Central memory CD8-positive, alpha-beta T cell (primary cell): ENCODE measurements at regions not wholly inside any gene's neighbourhood (a gene's known extent, or its start where the extent isn't known, plus 50 kb on each side); places are given as distances from the start of the nearest gene placed in this dataset.

ENCODE experiments used
- ATAC-seq: fragments of 150-1000 bp; cut with Tn5 transposase; replicated peaks from 2 replicates; pipeline ENCODE4 v1.10.0; 2022; ENCODE audit warnings: mild to moderate bottlenecking, moderate FRiP score, moderate number of reproducible peaks; ENCODE audit not compliant: poor library complexity, severe bottlenecking; ENCODE audit errors: extremely low read depth
- DNase-seq, 2 donors: peaks; one replicate each; pipeline ENCODE4 v3.0.0; 2021; ENCODE audit warnings: low spot score in 2 of 2
- H3K27ac Mint-ChIP-seq: one replicate; pipeline ENCODE4 v1.8.0; 2022; ENCODE audit warnings: low read depth, mild to moderate bottlenecking, moderate library complexity, mixed read lengths
- H3K27me3 Mint-ChIP-seq: one replicate; pipeline ENCODE4 v1.8.0; 2022; ENCODE audit warnings: mixed read lengths
- H3K36me3 Mint-ChIP-seq: one replicate; pipeline ENCODE4 v1.8.0; 2022; ENCODE audit warnings: mild to moderate bottlenecking, moderate library complexity, mixed read lengths; ENCODE audit not compliant: insufficient read depth
- H3K4me1 Mint-ChIP-seq: one replicate; pipeline ENCODE4 v1.8.0; 2022; ENCODE audit warnings: mixed read lengths
- H3K4me3 Mint-ChIP-seq: one replicate; pipeline ENCODE4 v1.8.0; 2022; ENCODE audit warnings: mild to moderate bottlenecking, moderate library complexity, mixed read lengths
- H3K9me3 Mint-ChIP-seq: one replicate; pipeline ENCODE4 v1.8.0; 2022; ENCODE audit warnings: mixed read lengths

DNA sequence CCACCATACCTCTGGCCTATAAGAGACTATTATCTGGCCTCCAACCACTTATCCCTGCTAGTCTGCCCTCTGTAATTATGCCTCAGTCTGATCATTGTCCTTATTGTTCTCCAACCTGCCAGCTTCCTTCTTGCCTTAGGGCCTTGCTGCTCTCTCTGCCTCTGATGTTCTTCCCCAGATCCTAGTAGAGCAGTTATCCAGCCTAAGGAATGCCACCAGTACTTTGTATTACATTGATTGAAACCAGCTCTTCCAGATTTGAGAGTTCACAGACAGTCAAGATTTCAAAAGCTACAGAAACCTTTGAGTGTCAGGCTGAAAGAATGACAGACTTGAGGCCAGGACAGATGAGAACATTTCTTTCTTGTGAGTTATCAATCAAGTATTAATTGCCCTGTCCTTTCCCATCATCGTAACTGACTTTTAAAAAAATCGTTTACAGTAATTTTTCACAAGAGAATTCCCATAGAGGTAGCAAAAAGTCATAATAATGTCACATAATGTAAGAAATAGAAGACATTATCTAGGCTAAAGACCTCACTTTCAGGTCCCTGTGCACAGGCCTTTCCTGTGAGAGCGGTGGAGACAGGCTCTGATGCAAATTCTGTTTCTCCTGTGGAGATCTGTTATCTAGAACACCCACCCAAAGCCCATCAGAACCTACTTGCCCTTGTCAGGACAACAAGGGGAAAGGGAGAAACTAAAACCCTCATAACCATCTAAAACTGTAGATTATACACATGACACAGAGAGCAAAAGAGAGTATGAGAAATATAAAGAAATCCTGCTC, 64.1 kb upstream of the GUCY1A1 start:
- no peaks in the 10 kb centered on the region for H3K36me3 Mint-ChIP-seq
- no peaks in the 10 kb centered on the region for H3K9me3 Mint-ChIP-seq
- DNase-seq = no peak
- H3K27ac Mint-ChIP-seq = no peak overlapping the region
- no peaks in the 10 kb centered on the region for H3K27me3 Mint-ChIP-seq
- no peaks in the 10 kb centered on the region for H3K4me1 Mint-ChIP-seq
- no peak overlapping the region for H3K4me3 Mint-ChIP-seq
- ATAC-seq = no peak

DNA sequence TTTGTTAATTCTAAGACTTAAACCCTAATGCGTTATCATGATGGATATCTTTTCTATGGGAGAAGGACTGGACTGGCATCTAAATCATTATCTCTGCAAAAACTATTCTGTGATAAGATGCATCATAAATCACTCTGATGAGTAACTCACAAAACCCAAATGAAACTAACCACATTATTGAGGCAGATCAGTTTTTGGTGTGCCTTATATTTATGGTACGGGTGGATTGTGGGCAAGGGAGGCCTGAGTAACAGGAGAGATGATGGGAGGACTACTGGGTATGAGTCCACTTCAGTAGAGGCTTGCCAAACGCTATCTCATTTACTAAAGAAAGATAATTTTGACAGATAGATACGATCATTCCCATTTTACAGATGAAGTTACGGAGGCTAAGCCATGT, 66.4 kb upstream of the GUCY1A1 start:
- Mint-ChIP-seq H3K27ac (no peak overlapping the region), H3K4me3 (no peak overlapping the region), H3K4me1 (no peaks in the 10 kb centered on the region), H3K36me3 (no peaks in the 10 kb centered on the region), H3K27me3 (no peaks in the 10 kb centered on the region), H3K9me3 (no peaks in the 10 kb centered on the region)
- DNase-seq = no peak
- no peak for ATAC-seq

GRCh38 chr4:155599596-155599995, 67.1 kb upstream of the GUCY1A1 start:
- no peak overlapping the region for H3K27ac Mint-ChIP-seq
- DNase-seq (no peak), ATAC-seq (no peak)
- H3K9me3 Mint-ChIP-seq = no peaks in the 10 kb centered on the region
- no peaks in the 10 kb centered on the region for H3K27me3 Mint-ChIP-seq
- H3K36me3 Mint-ChIP-seq = no peaks in the 10 kb centered on the region
- H3K4me1 Mint-ChIP-seq = no peaks in the 10 kb centered on the region
- H3K4me3 Mint-ChIP-seq = no peak overlapping the region

DNA sequence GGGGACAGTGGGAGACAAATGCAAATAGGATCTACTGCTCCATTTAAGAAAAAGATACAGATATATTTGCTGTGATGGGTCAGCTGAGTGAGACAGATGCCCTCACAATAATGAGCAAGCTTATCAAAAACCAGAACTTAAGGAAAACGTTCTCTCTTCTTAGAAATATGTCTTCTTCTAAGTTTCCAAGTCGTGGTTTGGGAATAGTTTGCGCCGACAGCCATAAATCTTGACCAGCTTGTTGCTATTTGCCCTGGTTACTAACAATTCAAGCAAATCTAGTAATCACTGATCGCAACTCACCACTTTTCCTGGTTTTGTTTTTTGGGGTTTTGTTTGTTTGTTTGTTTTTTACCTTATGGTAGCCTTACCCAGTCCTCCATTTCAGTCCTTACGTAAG, 67.6 kb upstream of the GUCY1A1 start:
- no peak for ATAC-seq

DNA sequence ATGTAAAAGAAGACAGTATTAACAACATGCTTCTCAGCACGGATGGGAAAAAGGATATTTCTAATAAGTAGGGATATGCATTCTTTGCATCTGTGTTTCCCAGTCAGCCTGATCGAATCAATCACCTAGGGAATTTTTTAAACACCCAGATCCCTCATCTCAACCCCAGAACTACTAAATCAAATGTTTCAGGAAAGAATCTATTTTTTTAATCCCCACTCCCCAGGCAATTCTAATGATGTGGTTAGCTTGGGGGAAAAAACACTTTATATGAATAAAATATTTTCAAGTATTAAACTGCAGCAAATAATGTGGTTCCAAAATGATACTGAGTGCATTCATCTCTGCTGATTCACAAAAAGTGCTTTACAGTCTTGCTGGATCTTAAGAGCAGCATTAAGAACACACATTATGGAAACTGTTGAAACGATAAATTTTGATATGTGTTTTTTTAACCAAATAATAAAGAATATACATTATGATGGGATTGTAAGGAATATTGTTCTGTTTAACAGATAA, 68.7 kb upstream of the GUCY1A1 start:
- ATAC-seq (no peak), DNase-seq (no peak)
- no peak overlapping the region for H3K4me3 Mint-ChIP-seq
- H3K27ac Mint-ChIP-seq = no peak overlapping the region
- no peaks in the 10 kb centered on the region for H3K36me3 Mint-ChIP-seq
- no peaks in the 10 kb centered on the region for H3K27me3 Mint-ChIP-seq
- H3K9me3 Mint-ChIP-seq = no peaks in the 10 kb centered on the region
- no peaks in the 10 kb centered on the region for H3K4me1 Mint-ChIP-seq

More for the DNA sequence above, 67.6 kb upstream of the GUCY1A1 start:
- Mint-ChIP-seq H3K4me3 (no peak overlapping the region), H3K27me3 (no peaks in the 10 kb centered on the region), H3K9me3 (no peaks in the 10 kb centered on the region), H3K27ac (no peak overlapping the region), H3K4me1 (no peaks in the 10 kb centered on the region), H3K36me3 (no peaks in the 10 kb centered on the region)
- no peak for DNase-seq

- DNase-seq (no peak), ATAC-seq (no peak)
- Mint-ChIP-seq H3K27ac (no peak overlapping the region), H3K27me3 (no peaks in the 10 kb centered on the region), H3K36me3 (no peaks in the 10 kb centered on the region), H3K9me3 (no peaks in the 10 kb centered on the region), H3K4me1 (no peaks in the 10 kb centered on the region), H3K4me3 (no peak overlapping the region)
These were observed 69.4 kb upstream of the GUCY1A1 start for GRCh38 chr4:155597281-155597680.

DNA sequence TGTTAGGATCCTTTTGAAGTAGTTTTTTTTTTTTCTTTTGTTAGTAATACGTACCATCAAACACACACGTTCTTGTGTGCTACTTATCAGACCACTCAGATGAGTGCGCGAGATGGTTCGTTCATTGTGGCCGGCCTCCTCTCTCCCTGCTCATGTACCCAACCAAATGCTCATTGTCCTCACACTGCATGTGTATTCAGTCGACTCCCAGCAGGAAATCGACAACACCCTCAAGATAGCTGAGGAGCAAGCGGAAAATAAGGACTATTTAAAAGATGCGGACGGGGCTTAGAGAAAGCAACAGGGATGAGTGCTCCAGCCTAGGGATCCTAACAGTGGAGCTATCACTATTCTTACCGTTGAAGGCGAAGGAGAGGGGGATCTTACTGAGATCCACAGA, 72.9 kb upstream of the GUCY1A1 start:
- no peak overlapping the region for H3K4me3 Mint-ChIP-seq
- no peak for DNase-seq
- H3K27ac Mint-ChIP-seq = no peak overlapping the region
- H3K9me3 Mint-ChIP-seq = peaks cover 6% of the 10 kb centered on the region
- no peaks in the 10 kb centered on the region for H3K36me3 Mint-ChIP-seq
- H3K4me1 Mint-ChIP-seq = no peaks in the 10 kb centered on the region
- no peak for ATAC-seq
- no peaks in the 10 kb centered on the region for H3K27me3 Mint-ChIP-seq

GRCh38 chr4:155592938-155593297, 73.7 kb upstream of the GUCY1A1 start:
- Mint-ChIP-seq H3K4me1 (no peaks in the 10 kb centered on the region), H3K27ac (no peak overlapping the region), H3K9me3 (peaks cover 6% of the 10 kb centered on the region), H3K27me3 (no peaks in the 10 kb centered on the region), H3K4me3 (no peak overlapping the region), H3K36me3 (no peaks in the 10 kb centered on the region)
- ATAC-seq (no peak), DNase-seq (no peak)

DNA sequence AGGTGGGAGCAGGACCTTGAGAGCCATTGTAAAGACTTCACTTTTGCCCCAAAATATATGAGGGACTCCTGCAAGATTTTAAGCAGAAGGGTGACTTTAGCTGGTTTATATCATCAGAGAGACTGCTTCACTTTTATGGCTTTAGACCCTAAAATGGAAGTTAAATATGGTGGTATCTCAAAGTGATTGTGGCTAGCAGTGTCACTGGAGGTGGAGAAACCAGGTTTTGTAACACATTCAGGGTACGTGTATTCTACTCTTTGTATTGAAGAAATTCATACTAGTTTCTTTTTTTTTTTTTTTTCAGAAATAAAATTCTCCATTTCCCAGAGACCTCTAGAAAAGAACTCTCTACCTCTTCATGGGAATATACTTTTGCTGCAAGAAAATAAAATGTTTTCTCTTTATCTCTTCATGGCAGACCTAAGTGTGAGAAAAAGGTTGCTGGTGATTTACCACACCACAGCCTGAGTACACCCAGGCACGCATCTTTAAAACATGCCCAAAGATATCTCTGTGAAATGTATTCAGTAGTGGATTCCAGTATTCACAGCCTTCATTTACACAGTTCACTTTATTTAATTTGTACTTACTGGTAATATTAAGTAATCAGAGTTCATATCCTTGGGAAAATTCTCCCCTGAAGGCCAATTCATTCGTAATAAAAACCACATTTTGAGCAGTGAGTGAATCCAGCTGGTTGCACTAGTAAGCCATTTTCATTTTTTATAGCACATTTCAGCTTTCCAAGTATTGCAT, 74.3 kb upstream of the GUCY1A1 start:
- Mint-ChIP-seq H3K27ac (no peak overlapping the region), H3K27me3 (no peaks in the 10 kb centered on the region)
- no peak for ATAC-seq

GRCh38 chr4:155591738-155592143, 74.9 kb upstream of the GUCY1A1 start:
- ATAC-seq = no peak
- Mint-ChIP-seq H3K27ac (no peak overlapping the region), H3K4me1 (no peaks in the 10 kb centered on the region)

More for the DNA sequence above, 74.3 kb upstream of the GUCY1A1 start:
- peaks cover 6% of the 10 kb centered on the region for H3K9me3 Mint-ChIP-seq
- no peaks in the 10 kb centered on the region for H3K4me1 Mint-ChIP-seq
- DNase-seq = no peak
- H3K4me3 Mint-ChIP-seq = no peak overlapping the region
- H3K36me3 Mint-ChIP-seq = no peaks in the 10 kb centered on the region

GRCh38 chr4:155590796-155591585, 75.7 kb upstream of the GUCY1A1 start:
- ATAC-seq = no peak
- Mint-ChIP-seq H3K27me3 (no peaks in the 10 kb centered on the region), H3K4me3 (no peak overlapping the region), H3K27ac (no peak overlapping the region), H3K36me3 (no peaks in the 10 kb centered on the region), H3K4me1 (no peaks in the 10 kb centered on the region), H3K9me3 (peaks cover 6% of the 10 kb centered on the region)
- no peak for DNase-seq

More at GRCh38 chr4:155591738-155592143, 74.9 kb upstream of the GUCY1A1 start:
- Mint-ChIP-seq H3K4me3 (no peak overlapping the region), H3K36me3 (no peaks in the 10 kb centered on the region), H3K27me3 (no peaks in the 10 kb centered on the region), H3K9me3 (peaks cover 6% of the 10 kb centered on the region)
- no peak for DNase-seq

- Mint-ChIP-seq H3K27ac (no peak overlapping the region), H3K4me3 (no peak overlapping the region), H3K4me1 (peaks cover 3% of the 10 kb centered on the region), H3K27me3 (no peaks in the 10 kb centered on the region), H3K36me3 (no peaks in the 10 kb centered on the region), H3K9me3 (peaks cover 6% of the 10 kb centered on the region)
- ATAC-seq (no peak), DNase-seq (no peak)
These were observed 78.2 kb upstream of the GUCY1A1 start for GRCh38 chr4:155588437-155588836.
